AG09319 (cell line): ENCODE measurements at regions not wholly inside any gene's neighbourhood (a gene's known extent, or its start where the extent isn't known, plus 50 kb on each side); places are given as distances from the start of the nearest gene placed in this dataset.

ENCODE experiments used
- DNase-seq: peaks from one replicate; pipeline ENCODE4 v3.0.0-alpha.2; 2010; ENCODE audit warnings: low read depth; ENCODE audit errors: extremely low read depth
- CTCF ChIP-seq: IDR thresholded peaks from 2 replicates; pipeline ENCODE4 v1.5.1; 2011; ENCODE audit warnings: low read depth, mild to moderate bottlenecking, inconsistent platforms, low read length, moderate library complexity

GRCh38 chr5:8097146-8097545 lies 228.2 kb downstream of the MTRR start:
- TF ChIP-seq CTCF = no peak

GRCh38 chr5:8098081-8098480 lies 229.1 kb downstream of the MTRR start:
- DNase-seq = no peak
- TF ChIP-seq CTCF = no peak

More at GRCh38 chr5:8097146-8097545, 228.2 kb downstream of the MTRR start:
- DNase-seq = no peak

- no peak for DNase-seq
- TF ChIP-seq CTCF = no peak
Observed at GRCh38 chr5:8102714-8103113, 233.8 kb downstream of the MTRR start.

- DNase-seq = no peak
- no peak for TF ChIP-seq CTCF
Observed at GRCh38 chr5:8114597-8115266, 245.8 kb downstream of the MTRR start.

GRCh38 chr5:8123559-8123958 lies 254.6 kb downstream of the MTRR start:
- DNase-seq = no peak
- no peak for TF ChIP-seq CTCF

GRCh38 chr5:8134609-8135008 lies 265.7 kb downstream of the MTRR start:
- no peak for DNase-seq
- TF ChIP-seq CTCF = no peak

GRCh38 chr5:8135742-8136141 lies 266.8 kb downstream of the MTRR start:
- TF ChIP-seq CTCF = no peak
- no peak for DNase-seq
